ENCODE measurements at regions not wholly inside any gene's neighbourhood (a gene's known extent, or its start where the extent isn't known, plus 50 kb on each side); places are given as distances from the start of the nearest gene placed in this dataset.

- no peak for ATAC-seq (replicated peaks; ENCODE audit: extremely low read depth, poor library complexity, severe bottlenecking)
- Mint-ChIP-seq H3K27ac (ENCODE audit: low read depth) (no peak overlapping the region), H3K4me3 (no peak overlapping the region), H3K9me3 (peaks cover 8% of the 10 kb centered on the region), H3K4me1 (no peaks in the 10 kb centered on the region), H3K36me3 (ENCODE audit: insufficient read depth) (no peaks in the 10 kb centered on the region), H3K27me3 (no peaks in the 10 kb centered on the region)
- DNase-seq (ENCODE audit: low spot score in 2 of 2), result no peak
These were observed 924.7 kb upstream of the ADGRL2 start for GRCh38 chr1:80876035-80876434.

GRCh38 chr1:80869299-80869698 lies 931.4 kb upstream of the ADGRL2 start:
- ATAC-seq (replicated peaks; ENCODE audit: extremely low read depth, poor library complexity, severe bottlenecking), result no peak

DNA sequence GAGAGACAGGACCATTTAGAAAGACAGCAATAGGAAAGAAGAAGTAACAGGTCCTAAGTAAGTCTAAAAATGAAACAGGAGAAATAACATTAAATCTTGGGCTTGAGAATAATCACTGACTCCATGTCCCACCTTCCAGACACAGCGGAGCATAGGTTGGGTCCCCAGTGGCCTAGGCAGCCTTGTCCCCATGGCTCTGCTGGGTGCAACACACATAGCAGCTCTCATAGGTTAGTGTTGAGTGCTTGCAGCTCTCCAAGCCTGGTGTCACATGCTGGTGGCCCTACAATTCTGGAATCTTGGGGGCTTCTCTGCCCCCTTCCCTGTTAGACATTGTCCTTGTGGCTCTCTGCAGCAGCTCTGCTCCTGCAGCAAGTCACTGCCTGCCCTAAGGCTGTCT lies 952.8 kb upstream of the ADGRL2 start:
- no peak for DNase-seq (ENCODE audit: low spot score in 2 of 2)
- H3K36me3 Mint-ChIP-seq (ENCODE audit: insufficient read depth), result peaks cover 1% of the 10 kb centered on the region
- H3K4me3 Mint-ChIP-seq, result no peak overlapping the region
- H3K27ac Mint-ChIP-seq (ENCODE audit: low read depth), result no peak overlapping the region
- no peak for ATAC-seq (replicated peaks; ENCODE audit: extremely low read depth, poor library complexity, severe bottlenecking)
- no peaks in the 10 kb centered on the region for H3K4me1 Mint-ChIP-seq
- peaks cover 13% of the 10 kb centered on the region for H3K9me3 Mint-ChIP-seq
- no peaks in the 10 kb centered on the region for H3K27me3 Mint-ChIP-seq

More at GRCh38 chr1:80869299-80869698, 931.4 kb upstream of the ADGRL2 start:
- DNase-seq (ENCODE audit: low spot score in 2 of 2), result no peak
- H3K4me3 Mint-ChIP-seq, result no peak overlapping the region
- H3K27me3 Mint-ChIP-seq, result no peaks in the 10 kb centered on the region
- H3K36me3 Mint-ChIP-seq (ENCODE audit: insufficient read depth), result no peaks in the 10 kb centered on the region
- H3K4me1 Mint-ChIP-seq, result no peaks in the 10 kb centered on the region
- no peak overlapping the region for H3K27ac Mint-ChIP-seq (ENCODE audit: low read depth)
- peaks cover 3% of the 10 kb centered on the region for H3K9me3 Mint-ChIP-seq

GRCh38 chr1:80846966-80847365 lies 953.8 kb upstream of the ADGRL2 start:
- DNase-seq (ENCODE audit: low spot score in 2 of 2) (no peak), ATAC-seq (replicated peaks; ENCODE audit: extremely low read depth, poor library complexity, severe bottlenecking) (no peak)
- no peak overlapping the region for H3K4me3 Mint-ChIP-seq
- no peaks in the 10 kb centered on the region for H3K27me3 Mint-ChIP-seq
- no peaks in the 10 kb centered on the region for H3K4me1 Mint-ChIP-seq
- H3K27ac Mint-ChIP-seq (ENCODE audit: low read depth), result no peak overlapping the region
- H3K36me3 Mint-ChIP-seq (ENCODE audit: insufficient read depth), result peaks cover 1% of the 10 kb centered on the region
- H3K9me3 Mint-ChIP-seq, result peaks cover 12% of the 10 kb centered on the region

- no peaks in the 10 kb centered on the region for H3K36me3 Mint-ChIP-seq (ENCODE audit: insufficient read depth)
- no peaks in the 10 kb centered on the region for H3K27me3 Mint-ChIP-seq
- no peak overlapping the region for H3K4me3 Mint-ChIP-seq
- DNase-seq (ENCODE audit: low spot score in 2 of 2) (no peak), ATAC-seq (replicated peaks; ENCODE audit: extremely low read depth, poor library complexity, severe bottlenecking) (no peak)
- H3K4me1 Mint-ChIP-seq, result no peaks in the 10 kb centered on the region
- H3K27ac Mint-ChIP-seq (ENCODE audit: low read depth), result no peak overlapping the region
- H3K9me3 Mint-ChIP-seq, result peaks cover 8% of the 10 kb centered on the region
These were observed 957.9 kb upstream of the ADGRL2 start for GRCh38 chr1:80842796-80843195.

- Mint-ChIP-seq H3K9me3 (peaks cover 8% of the 10 kb centered on the region), H3K36me3 (ENCODE audit: insufficient read depth) (no peaks in the 10 kb centered on the region), H3K4me3 (no peak overlapping the region), H3K27ac (ENCODE audit: low read depth) (no peak overlapping the region), H3K4me1 (no peaks in the 10 kb centered on the region), H3K27me3 (no peaks in the 10 kb centered on the region)
- ATAC-seq (replicated peaks; ENCODE audit: extremely low read depth, poor library complexity, severe bottlenecking), result no peak
- no peak for DNase-seq (ENCODE audit: low spot score in 2 of 2)
These were observed 959.5 kb upstream of the ADGRL2 start for GRCh38 chr1:80841261-80841660.

DNA sequence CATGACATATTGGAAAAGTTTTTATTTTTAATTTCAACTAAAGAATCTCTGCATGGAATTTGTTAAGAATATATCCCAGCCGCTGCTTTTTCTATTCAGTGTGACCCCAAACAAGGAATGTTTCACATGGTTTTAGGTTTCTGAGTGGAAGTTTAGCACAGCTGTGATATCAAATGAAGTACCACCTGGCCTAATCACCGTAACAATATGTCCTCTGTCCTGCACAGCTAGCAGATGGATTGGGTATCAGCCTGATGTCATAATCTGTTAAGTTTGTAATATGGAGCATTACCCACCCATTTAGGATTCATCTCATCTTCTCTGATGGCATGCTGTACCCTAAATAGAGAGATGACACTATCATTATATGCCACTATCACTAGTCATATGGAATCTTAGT lies 963.7 kb upstream of the ADGRL2 start:
- Mint-ChIP-seq H3K27ac (ENCODE audit: low read depth) (no peak overlapping the region), H3K4me3 (no peak overlapping the region), H3K27me3 (no peaks in the 10 kb centered on the region), H3K4me1 (no peaks in the 10 kb centered on the region), H3K9me3 (peaks cover 19% of the 10 kb centered on the region), H3K36me3 (ENCODE audit: insufficient read depth) (no peaks in the 10 kb centered on the region)
- no peak for ATAC-seq (replicated peaks; ENCODE audit: extremely low read depth, poor library complexity, severe bottlenecking)
- DNase-seq (ENCODE audit: low spot score in 2 of 2), result no peak

DNA sequence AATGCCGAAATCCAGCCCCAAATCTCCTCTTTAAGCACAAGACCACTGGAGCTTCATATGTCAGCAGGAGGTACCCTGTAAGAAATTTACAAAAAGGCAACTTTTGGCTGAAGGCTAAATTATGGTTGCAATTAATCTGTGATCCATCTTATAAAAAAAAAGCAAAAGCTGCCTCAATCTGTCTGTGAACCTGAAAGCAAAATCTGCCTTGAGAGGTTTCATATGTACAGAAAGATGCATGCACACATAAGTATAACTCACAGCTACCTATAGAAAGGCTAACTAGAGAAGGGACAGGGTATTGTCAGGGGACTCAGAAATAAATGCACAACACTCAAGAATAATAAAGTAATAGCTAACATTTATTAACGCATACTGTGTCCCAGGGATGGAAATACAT lies 964.2 kb upstream of the ADGRL2 start:
- H3K36me3 Mint-ChIP-seq (ENCODE audit: insufficient read depth), result no peaks in the 10 kb centered on the region
- no peak for ATAC-seq (replicated peaks; ENCODE audit: extremely low read depth, poor library complexity, severe bottlenecking)
- DNase-seq (ENCODE audit: low spot score in 2 of 2), result no peak
- H3K4me1 Mint-ChIP-seq, result no peaks in the 10 kb centered on the region
- no peak overlapping the region for H3K27ac Mint-ChIP-seq (ENCODE audit: low read depth)
- no peaks in the 10 kb centered on the region for H3K27me3 Mint-ChIP-seq
- H3K4me3 Mint-ChIP-seq, result no peak overlapping the region
- H3K9me3 Mint-ChIP-seq, result peaks cover 15% of the 10 kb centered on the region

GRCh38 chr1:80827666-80828065 lies 973.1 kb upstream of the ADGRL2 start:
- ATAC-seq (replicated peaks; ENCODE audit: extremely low read depth, poor library complexity, severe bottlenecking) (no peak), DNase-seq (ENCODE audit: low spot score in 2 of 2) (no peak)
- Mint-ChIP-seq H3K4me3 (no peak overlapping the region), H3K9me3 (peaks cover 16% of the 10 kb centered on the region), H3K36me3 (ENCODE audit: insufficient read depth) (no peaks in the 10 kb centered on the region), H3K4me1 (no peaks in the 10 kb centered on the region), H3K27me3 (no peaks in the 10 kb centered on the region), H3K27ac (ENCODE audit: low read depth) (no peak overlapping the region)

- Mint-ChIP-seq H3K9me3 (peaks cover 16% of the 10 kb centered on the region), H3K4me1 (no peaks in the 10 kb centered on the region), H3K27ac (ENCODE audit: low read depth) (no peak overlapping the region), H3K27me3 (no peaks in the 10 kb centered on the region), H3K36me3 (ENCODE audit: insufficient read depth) (no peaks in the 10 kb centered on the region), H3K4me3 (no peak overlapping the region)
- DNase-seq (ENCODE audit: low spot score in 2 of 2) (no peak), ATAC-seq (replicated peaks; ENCODE audit: extremely low read depth, poor library complexity, severe bottlenecking) (no peak)
These were observed 975.7 kb upstream of the ADGRL2 start for GRCh38 chr1:80825067-80825466.

DNA sequence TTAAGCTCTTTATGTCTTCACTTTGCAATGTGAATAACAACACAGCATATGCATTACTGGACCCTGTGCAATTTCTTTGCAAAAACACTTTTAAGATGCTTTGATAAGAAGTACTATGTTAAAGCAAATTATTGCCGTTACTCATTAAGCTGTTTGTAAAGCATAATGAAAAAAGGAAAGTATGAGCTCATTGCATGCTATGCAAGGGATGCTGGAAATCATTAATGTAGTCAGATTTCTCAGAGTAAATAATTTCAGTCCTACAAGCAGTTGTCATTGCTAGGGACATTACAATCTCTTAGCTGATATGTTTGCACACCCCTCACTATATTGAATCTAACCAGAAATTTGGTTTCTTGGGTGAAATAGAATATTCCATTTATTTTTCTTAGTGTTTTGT lies 982.5 kb upstream of the ADGRL2 start:
- ATAC-seq (replicated peaks; ENCODE audit: extremely low read depth, poor library complexity, severe bottlenecking), result no peak
- Mint-ChIP-seq H3K9me3 (peaks cover 9% of the 10 kb centered on the region), H3K27ac (ENCODE audit: low read depth) (no peak overlapping the region), H3K4me1 (no peaks in the 10 kb centered on the region), H3K27me3 (no peaks in the 10 kb centered on the region), H3K4me3 (no peak overlapping the region), H3K36me3 (ENCODE audit: insufficient read depth) (no peaks in the 10 kb centered on the region)
- DNase-seq (ENCODE audit: low spot score in 2 of 2), result no peak

DNA sequence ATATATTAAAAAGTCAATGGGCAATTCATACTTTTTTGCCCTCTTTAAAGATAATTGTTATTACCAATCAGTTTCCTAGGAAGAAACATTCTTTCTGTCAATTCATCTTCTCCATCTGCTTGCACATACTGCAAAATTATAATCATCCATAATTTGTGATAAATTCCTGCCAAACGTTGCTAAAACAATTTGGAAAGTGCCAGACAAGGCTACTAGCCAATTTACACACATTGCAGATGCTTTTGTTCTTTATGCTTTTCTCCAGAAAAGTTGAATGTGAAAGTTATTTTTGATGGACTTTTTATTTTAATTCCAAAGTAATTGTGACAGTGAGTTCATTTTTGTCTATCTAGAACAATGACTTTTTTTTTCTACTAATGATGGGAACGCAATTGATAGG lies 992.8 kb upstream of the ADGRL2 start:
- ATAC-seq (replicated peaks; ENCODE audit: extremely low read depth, poor library complexity, severe bottlenecking) (no peak), DNase-seq (ENCODE audit: low spot score in 2 of 2) (no peak)
- Mint-ChIP-seq H3K36me3 (ENCODE audit: insufficient read depth) (no peaks in the 10 kb centered on the region), H3K4me1 (no peaks in the 10 kb centered on the region), H3K27ac (ENCODE audit: low read depth) (no peak overlapping the region), H3K27me3 (no peaks in the 10 kb centered on the region), H3K9me3 (peaks cover 23% of the 10 kb centered on the region), H3K4me3 (no peak overlapping the region)

DNA sequence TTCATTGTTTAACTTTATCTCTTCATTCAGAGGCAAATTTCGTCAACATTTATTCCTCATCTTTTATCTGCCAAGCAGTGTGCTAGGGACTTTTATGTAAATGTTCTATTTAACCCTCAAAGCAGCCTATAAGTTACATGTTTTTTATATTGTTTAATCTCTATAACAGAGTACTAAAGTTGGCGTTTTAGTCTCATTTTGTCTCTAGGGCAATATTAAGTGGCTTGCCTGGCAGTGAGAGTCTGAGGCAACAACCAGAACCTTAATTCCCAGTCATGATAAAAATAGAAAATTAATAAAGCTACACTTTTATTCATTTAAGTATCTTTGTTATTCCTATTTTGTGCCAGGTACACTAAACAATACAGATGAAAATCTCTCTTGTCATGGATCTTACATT lies 994.3 kb upstream of the ADGRL2 start:
- DNase-seq (ENCODE audit: low spot score in 2 of 2), result no peak

DNA sequence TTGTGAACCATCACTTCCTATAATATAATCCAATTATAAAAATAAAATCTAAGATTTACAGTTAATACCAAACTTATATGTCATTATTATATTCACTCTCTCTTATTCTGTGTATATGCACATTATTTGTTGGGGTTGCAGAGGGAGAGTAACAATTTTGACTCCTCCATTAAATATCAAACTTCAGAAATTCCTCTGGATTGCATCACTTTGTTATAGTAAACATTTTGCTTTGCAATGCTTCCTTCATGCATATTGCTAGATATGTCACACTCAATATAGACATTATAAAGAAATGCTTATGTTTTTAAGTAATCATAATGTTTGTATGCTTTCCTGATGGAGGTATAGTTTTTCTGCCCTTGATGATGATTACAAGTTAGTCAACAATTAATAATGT lies 999.0 kb upstream of the ADGRL2 start:
- no peaks in the 10 kb centered on the region for H3K36me3 Mint-ChIP-seq (ENCODE audit: insufficient read depth)
- H3K9me3 Mint-ChIP-seq, result peaks cover 12% of the 10 kb centered on the region
- no peaks in the 10 kb centered on the region for H3K27me3 Mint-ChIP-seq
- DNase-seq (ENCODE audit: low spot score in 2 of 2) (no peak), ATAC-seq (replicated peaks; ENCODE audit: extremely low read depth, poor library complexity, severe bottlenecking) (no peak)
- H3K4me1 Mint-ChIP-seq, result no peaks in the 10 kb centered on the region
- H3K4me3 Mint-ChIP-seq, result no peak overlapping the region
- no peak overlapping the region for H3K27ac Mint-ChIP-seq (ENCODE audit: low read depth)

More for the DNA sequence above, 994.3 kb upstream of the ADGRL2 start:
- Mint-ChIP-seq H3K9me3 (peaks cover 21% of the 10 kb centered on the region), H3K36me3 (ENCODE audit: insufficient read depth) (no peaks in the 10 kb centered on the region), H3K4me3 (no peak overlapping the region), H3K4me1 (no peaks in the 10 kb centered on the region), H3K27me3 (no peaks in the 10 kb centered on the region), H3K27ac (ENCODE audit: low read depth) (no peak overlapping the region)
- ATAC-seq (replicated peaks; ENCODE audit: extremely low read depth, poor library complexity, severe bottlenecking), result no peak

All from central memory CD8-positive, alpha-beta T cell (primary cell).